D721Med (cell line): ENCODE measurements at regions not wholly inside any gene's neighbourhood (a gene's known extent, or its start where the extent isn't known, plus 50 kb on each side); places are given as distances from the start of the nearest gene placed in this dataset.

Source experiments
- DNase-seq: peaks from one replicate; pipeline ENCODE4 v3.0.0; 2011; ENCODE audit warnings: low spot score; ENCODE audit not compliant: insufficient read length
- FAIRE-seq: peaks from 2 replicates; lab custom pipeline; 2011; peaks lifted over from hg19 to GRCh38; lab: Jason Lieb, UNC
- CTCF ChIP-seq: IDR thresholded peaks from 2 replicates; pipeline ENCODE4 v1.5.1; 2012; ENCODE audit warnings: mild to moderate bottlenecking, control low read depth; ENCODE audit not compliant: insufficient read depth; ENCODE audit errors: missing control alignments

GRCh38 chr2:215550331-215550730 lies 114.5 kb upstream of the FN1 start:
- no peak for TF ChIP-seq CTCF
- no peak for FAIRE-seq

GRCh38 chr2:215548714-215549113 lies 112.8 kb upstream of the FN1 start:
- FAIRE-seq: no peak
- TF ChIP-seq CTCF: no peak
- DNase-seq: no peak

More at GRCh38 chr2:215550331-215550730, 114.5 kb upstream of the FN1 start:
- no peak for DNase-seq

- no peak for TF ChIP-seq CTCF
- DNase-seq (no peak), FAIRE-seq (no peak)
Observed at GRCh38 chr2:215542690-215543089, 106.8 kb upstream of the FN1 start.

GRCh38 chr2:215540658-215541057 lies 104.8 kb upstream of the FN1 start:
- TF ChIP-seq CTCF: no peak
- DNase-seq (no peak), FAIRE-seq (no peak)

GRCh38 chr2:215537611-215538010 lies 101.7 kb upstream of the FN1 start:
- FAIRE-seq (no peak), DNase-seq (no peak)
- no peak for TF ChIP-seq CTCF

- DNase-seq: no peak
- TF ChIP-seq CTCF: no peak
- FAIRE-seq: no peak
Observed at GRCh38 chr2:215536510-215536909, 100.6 kb upstream of the FN1 start.

- FAIRE-seq (no peak), DNase-seq (no peak)
- TF ChIP-seq CTCF: no peak
Observed at GRCh38 chr2:215535741-215536140, 99.9 kb upstream of the FN1 start.
